ENCODE measurements at regions not wholly inside any gene's neighbourhood (a gene's known extent, or its start where the extent isn't known, plus 50 kb on each side); places are given as distances from the start of the nearest gene placed in this dataset.

DNA sequence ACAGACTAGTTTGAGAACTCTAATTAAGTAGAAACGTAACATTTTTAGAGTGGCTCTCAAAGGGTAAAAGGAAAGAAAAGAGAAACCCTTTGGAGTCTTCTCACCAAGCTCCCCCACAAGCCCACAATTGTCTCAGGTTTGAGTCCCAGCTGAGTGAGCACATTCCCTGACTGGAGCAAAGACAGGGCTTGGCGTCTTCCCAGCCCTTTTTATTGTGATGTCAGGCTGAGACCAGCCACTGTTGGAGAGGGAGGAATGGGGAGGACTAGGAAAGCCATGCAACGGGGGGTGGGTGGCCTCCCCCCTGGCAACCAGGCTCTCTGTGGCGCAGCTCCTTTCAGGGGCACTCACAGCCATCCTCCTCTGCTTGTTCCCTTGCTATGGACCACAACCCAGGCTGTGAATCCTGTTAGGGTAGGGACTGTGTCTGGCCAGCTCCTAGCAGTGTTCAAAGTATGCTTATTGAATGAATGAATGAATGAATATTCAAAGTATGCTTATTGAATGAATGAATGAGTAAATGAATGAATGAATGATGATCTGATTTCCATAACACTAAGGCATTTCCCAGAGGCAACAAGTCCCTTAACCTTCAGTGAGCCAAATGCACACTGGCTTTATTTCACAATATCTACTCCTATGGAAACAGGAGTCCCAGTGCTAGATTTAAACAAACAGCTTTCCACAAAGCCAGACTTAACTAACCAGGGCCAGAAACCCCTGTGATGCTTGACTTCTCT is 413.3 kb downstream of the MID1IP1 start:
- Histone ChIP-seq H3K9ac (ENCODE audit: low read length) (no peak overlapping the region), H3K27ac (ENCODE audit: low read depth, low read length) (no peak overlapping the region), H2AFZ (ENCODE audit: low read depth, low read length, poor library complexity, severe bottlenecking) (no peak overlapping the region), H3K27me3 (ENCODE audit: insufficient read depth, low read length) (no peaks in the 10 kb centered on the region; the same call in 1 of the 2 replicates), H3K36me3 (ENCODE audit: control insufficient read depth in 1 of 2, insufficient read depth in 2 of 2, low read length in 2 of 2) (no peaks in the 10 kb centered on the region), H3K79me2 (ENCODE audit: insufficient read depth, low read length) (no peaks in the 10 kb centered on the region), H3K9me3 (ENCODE audit: control insufficient read depth in 1 of 2, insufficient read depth in 1 of 2, low read depth in 1 of 2, low read length in 2 of 2) (no peaks in the 10 kb centered on the region), H3K4me1 (ENCODE audit: control insufficient read depth in 1 of 2, insufficient read depth in 2 of 2, low read length in 2 of 2) (0 out of 4 replicates have a peak, but pooled peaks cover 0 to 4% of the 10 kb centered on the region in 2 experiments), H3K4me3 (replicated peaks in 1 of 2; ENCODE audit: low read depth in 1 of 2, low read length in 2 of 2) (no peak overlapping the region), H3K9me2 (ENCODE audit: insufficient read depth) (no peaks in the 10 kb centered on the region), H3K4me2 (ENCODE audit: low read length) (no peak overlapping the region), H4K20me1 (ENCODE audit: insufficient read depth) (no peaks in the 10 kb centered on the region)
- DNase-seq (ENCODE audit: low read depth, low spot score), result no peak
- intact Hi-C loops (cut with micrococcal nuclease), result no loop called here
- BruUV-seq (replicated peaks), result no TSS peak
- ChIA-PET POLR2A (no interaction called here), RAD21 (ENCODE audit: low non-redundant PET in 1 of 2, low total read pairs in 2 of 2, uncharacterized antibody in 2 of 2, unreplicated experiment in 2 of 2) (no interaction called here), CTCF (no interaction called here)
- ATAC-seq, result no peak
- no peak for TF ChIP-seq EZH2 (IDR thresholded peaks at IDR 0.05)
- TF ChIP-seq SP1 (IDR thresholded peaks at IDR 0.05; ENCODE audit: low read depth), result no peak
- TF ChIP-seq ZBTB33 (IDR thresholded peaks at IDR 0.05; ENCODE audit: extremely low read depth, insufficient replicate concordance, low read length), result no peak
- no peak for TF ChIP-seq TCF7L2 (IDR thresholded peaks at IDR 0.05; ENCODE audit: borderline replicate concordance, extremely low read depth, insufficient read depth, insufficient read length)
- TF ChIP-seq RAD21 (IDR thresholded peaks at IDR 0.05; ENCODE audit: low read depth), result no peak

DNA sequence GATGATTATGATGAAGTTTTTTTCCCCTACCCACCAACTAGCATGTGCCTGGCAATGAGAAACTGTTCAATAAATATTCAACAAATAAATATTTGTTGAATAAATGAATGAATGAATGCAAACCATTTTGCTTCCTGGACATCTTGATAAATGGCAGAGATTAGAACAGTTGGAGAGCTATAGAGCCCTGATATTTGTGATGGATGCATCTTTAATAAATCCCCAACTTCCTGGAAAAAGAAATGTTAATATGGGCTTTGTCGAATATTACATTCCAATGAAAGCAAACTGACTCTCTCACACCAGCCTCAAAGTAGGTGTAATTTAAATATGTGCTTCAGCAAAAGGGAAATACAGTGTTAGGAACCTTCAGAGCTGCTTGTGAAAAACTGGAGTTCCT is 419.7 kb downstream of the MID1IP1 start:
- intact Hi-C loops (cut with micrococcal nuclease), result no loop called here
- no peak overlapping the region for H2AFZ ChIP-seq (ENCODE audit: low read depth, low read length, poor library complexity, severe bottlenecking)
- TF ChIP-seq EZH2 (IDR thresholded peaks at IDR 0.05) (no peak), POLR2AphosphoS5 (IDR thresholded peaks at IDR 0.05; ENCODE audit: low read depth, low read length) (no peak), RAD21 (IDR thresholded peaks at IDR 0.05; ENCODE audit: low read depth) (no peak), CTCF (IDR thresholded peaks at IDR 0.05 in 2 of 3, conservative IDR thresholded peaks at IDR 0.05 in 1 of 3; ENCODE audit: borderline replicate concordance in 1 of 3, insufficient read depth in 1 of 3, low read depth in 2 of 3, low read length in 2 of 3) (no peak)
- ATAC-seq, result no peak
- H3K4me1 ChIP-seq (ENCODE audit: control insufficient read depth in 1 of 2, insufficient read depth in 2 of 2, low read length in 2 of 2), result no peaks in the 10 kb centered on the region
- H3K9me3 ChIP-seq (ENCODE audit: control insufficient read depth in 1 of 2, insufficient read depth in 1 of 2, low read depth in 1 of 2, low read length in 2 of 2), result no peaks in the 10 kb centered on the region
- BruUV-seq (replicated peaks), result no TSS peak
- DNase-seq (ENCODE audit: low read depth, low spot score), result no peak
- H3K27ac ChIP-seq (ENCODE audit: low read depth, low read length), result no peak overlapping the region
- no peaks in the 10 kb centered on the region for H3K36me3 ChIP-seq (ENCODE audit: control insufficient read depth in 1 of 2, insufficient read depth in 2 of 2, low read length in 2 of 2)
- no peaks in the 10 kb centered on the region for H3K79me2 ChIP-seq (ENCODE audit: insufficient read depth, low read length)
- H3K27me3 ChIP-seq (ENCODE audit: insufficient read depth, low read length), result no peaks in the 10 kb centered on the region; the same call in 1 of the 2 replicates
- CTCF ChIA-PET, result no interaction called here
- RAD21 ChIA-PET (ENCODE audit: low non-redundant PET in 1 of 2, low total read pairs in 2 of 2, uncharacterized antibody in 2 of 2, unreplicated experiment in 2 of 2), result no interaction called here
- POLR2A ChIA-PET, result no interaction called here
- H3K9me2 ChIP-seq (ENCODE audit: insufficient read depth), result no peaks in the 10 kb centered on the region
- no peaks in the 10 kb centered on the region for H4K20me1 ChIP-seq (ENCODE audit: insufficient read depth)
- H3K9ac ChIP-seq (ENCODE audit: low read length), result no peak overlapping the region
- H3K4me2 ChIP-seq (ENCODE audit: low read length), result no peak overlapping the region
- no peak overlapping the region for H3K4me3 ChIP-seq (replicated peaks in 1 of 2; ENCODE audit: low read depth in 1 of 2, low read length in 2 of 2)

Data from HCT116 (cell line).